HG02798 (cell line): ENCODE measurements at regions not wholly inside any gene's neighbourhood (a gene's known extent, or its start where the extent isn't known, plus 50 kb on each side); places are given as distances from the start of the nearest gene placed in this dataset.

Experiments
- ATAC-seq: cut with Tn5 transposase; IDR thresholded peaks from one replicate; pipeline ENCODE4 v1.9.1; 2021; ENCODE audit warnings: mild to moderate bottlenecking; ENCODE audit not compliant: unreplicated experiment, poor library complexity

DNA sequence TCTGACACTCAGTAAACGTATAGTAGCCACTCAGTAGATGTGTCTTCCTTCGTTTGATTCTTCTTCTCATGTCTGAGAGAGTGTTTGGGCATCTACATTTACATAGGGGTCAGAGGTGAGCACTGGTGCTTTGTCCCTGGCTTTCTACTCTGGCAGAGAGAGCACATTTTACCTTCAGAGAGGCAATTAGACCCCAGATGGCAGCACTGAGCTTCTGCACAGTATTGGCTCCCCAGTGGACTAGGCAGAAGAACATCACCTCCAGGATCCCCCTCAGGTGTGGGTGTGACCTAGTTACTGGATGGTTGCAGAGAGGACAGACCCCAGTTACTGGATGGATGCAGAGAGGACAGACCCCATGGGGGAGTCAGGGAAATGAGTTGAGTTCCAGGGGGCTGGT lies 327.2 kb downstream of the DHX35 start:
- no peak for ATAC-seq

DNA sequence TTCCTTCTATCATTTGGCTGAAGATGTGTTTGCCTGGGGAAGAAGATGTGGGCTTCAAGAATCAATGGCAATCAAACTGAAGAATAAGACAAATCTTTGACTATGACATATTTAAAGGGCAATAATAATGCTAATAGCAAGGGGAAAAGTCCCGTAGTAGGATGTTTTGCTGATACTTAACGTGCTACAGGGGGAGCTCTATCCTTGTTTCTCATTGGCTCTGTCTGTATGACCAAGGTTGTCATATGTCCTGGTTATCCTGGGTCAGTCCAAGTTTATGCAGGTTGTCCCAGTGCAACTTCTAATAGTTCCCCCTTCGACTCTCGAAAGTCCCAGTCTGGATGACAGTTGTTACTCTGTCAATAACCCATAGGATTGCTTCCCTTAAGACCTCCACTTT lies 321.3 kb downstream of the DHX35 start:
- no peak for ATAC-seq

DNA sequence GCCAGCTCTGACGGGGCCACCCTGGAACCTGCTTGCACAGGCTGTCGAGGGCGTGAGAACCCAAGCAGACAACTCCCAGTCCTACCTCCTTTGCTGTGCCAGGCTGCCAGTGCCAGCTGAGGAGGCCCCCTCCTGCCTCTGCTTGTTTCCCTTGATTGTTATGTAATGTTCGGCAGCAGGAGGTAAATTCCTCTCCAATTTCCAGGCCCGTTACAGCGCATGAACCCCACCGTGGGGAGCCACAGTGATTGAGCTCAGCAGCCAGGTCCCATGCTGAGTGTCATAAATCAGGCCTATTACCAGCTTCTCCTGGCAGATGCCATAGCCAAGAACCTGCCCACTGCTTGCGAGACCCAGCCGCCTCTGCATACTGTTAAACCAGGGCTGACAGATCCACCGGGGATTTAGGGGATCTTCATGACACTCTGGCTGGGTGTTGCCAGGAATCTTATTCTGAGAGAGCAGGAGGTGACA lies 320.5 kb downstream of the DHX35 start:
- ATAC-seq: no peak

GRCh38 chr20:39280875-39281274 lies 318.7 kb downstream of the DHX35 start:
- no peak for ATAC-seq

GRCh38 chr20:39278230-39278788 lies 316.2 kb downstream of the DHX35 start:
- no peak for ATAC-seq

- no peak for ATAC-seq
Observed at GRCh38 chr20:39277185-39277584, 315.0 kb downstream of the DHX35 start.

- no peak for ATAC-seq
Observed at GRCh38 chr20:39270837-39271604, 308.9 kb downstream of the DHX35 start.

GRCh38 chr20:39269493-39270217 lies 307.5 kb downstream of the DHX35 start:
- no peak for ATAC-seq

GRCh38 chr20:39268981-39269461 lies 306.9 kb downstream of the DHX35 start:
- ATAC-seq: peak; percentile 65

GRCh38 chr20:39268491-39268951 lies 306.4 kb downstream of the DHX35 start:
- ATAC-seq: no peak

GRCh38 chr20:39266989-39267388 lies 304.8 kb downstream of the DHX35 start:
- ATAC-seq: no peak

DNA sequence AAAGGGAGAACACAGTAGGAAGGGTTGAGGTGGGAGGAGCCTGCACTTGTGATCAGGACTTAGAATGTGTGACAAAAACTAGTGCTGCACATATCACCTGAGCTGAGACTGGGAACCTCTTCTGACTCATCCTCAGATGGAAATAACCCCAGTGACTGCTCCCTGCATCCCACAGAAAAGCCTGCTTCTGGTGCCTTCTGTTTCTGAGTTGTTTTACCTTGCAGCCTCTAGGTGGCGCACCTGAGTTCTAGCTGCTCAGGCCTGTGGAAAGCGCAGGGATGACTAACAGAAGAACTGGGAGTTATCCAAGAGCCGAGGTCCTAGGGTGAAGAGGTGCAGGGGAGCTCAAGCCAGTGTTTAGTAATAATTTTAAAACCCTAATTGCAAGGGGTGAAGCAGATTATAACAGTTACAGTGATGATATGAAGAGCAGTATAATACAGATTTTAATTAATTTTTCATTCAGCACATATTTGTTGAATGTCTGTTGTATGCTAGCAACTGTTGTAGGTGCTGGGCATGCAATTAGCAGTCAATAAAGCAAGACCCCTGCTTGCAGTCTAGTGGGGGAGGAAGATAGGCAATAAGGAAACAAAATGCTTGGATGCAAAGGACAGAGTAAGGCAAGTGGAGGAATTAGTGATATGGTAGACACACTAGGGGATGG lies 302.5 kb downstream of the DHX35 start:
- peak; percentile 40 for ATAC-seq

DNA sequence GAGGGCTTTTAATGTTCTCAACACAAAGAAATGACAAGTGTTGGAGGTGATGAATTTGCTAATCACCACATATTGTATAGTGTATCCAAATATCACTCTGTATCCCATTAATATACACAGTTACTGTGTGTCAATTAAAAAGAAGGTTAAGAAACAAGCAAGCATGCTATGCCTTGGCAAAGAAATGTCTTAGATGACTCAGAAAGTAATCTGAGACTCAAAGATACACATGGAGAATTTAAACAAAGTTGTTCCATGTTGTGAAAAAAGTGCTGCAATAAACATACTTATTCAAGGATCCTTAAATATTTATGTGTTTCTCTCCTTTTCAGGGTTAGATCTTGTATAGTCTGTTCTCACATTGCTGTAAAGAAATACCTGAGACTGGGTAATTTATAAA lies 300.9 kb downstream of the DHX35 start:
- ATAC-seq: no peak

- no peak for ATAC-seq
Observed at GRCh38 chr20:39259808-39260207, 297.7 kb downstream of the DHX35 start.

DNA sequence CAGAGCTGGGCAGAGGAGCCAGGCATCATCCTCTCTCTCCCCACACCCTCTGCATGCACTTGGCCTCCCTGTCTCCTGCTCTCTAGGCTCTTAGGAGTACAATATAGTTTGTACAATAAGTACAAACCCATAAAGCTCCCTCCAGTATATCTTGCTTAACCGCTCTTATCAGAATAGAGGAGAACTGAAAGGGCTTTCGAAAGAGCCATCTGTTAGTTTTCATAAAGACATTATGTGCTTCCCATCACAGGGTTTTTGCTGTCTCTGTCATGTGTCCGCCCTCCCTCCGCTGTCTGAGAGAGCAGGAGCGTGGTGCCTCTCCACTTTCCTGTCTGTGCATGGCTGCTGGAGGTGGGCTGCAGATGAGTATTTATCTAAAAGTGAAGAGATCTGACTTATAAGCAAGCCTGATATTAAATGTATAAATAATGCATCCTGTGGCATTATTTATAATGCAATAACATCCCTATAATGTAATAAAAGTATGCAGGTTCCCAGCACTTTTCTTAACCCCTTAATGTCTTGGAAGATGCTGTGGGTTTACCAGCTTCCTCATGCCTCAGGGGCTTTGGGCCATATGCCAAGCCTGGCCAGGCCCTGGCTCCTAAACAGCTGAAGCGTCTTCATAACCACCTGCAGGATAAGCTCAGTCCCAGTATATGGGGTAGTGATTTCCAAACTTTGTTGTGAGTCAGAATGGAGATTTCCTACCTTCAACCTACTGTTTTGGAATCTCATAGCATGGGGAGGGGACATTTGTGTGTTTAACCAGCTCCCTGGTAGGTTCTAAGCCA lies 297.1 kb downstream of the DHX35 start:
- no peak for ATAC-seq

GRCh38 chr20:39258253-39258652 lies 296.1 kb downstream of the DHX35 start:
- no peak for ATAC-seq

GRCh38 chr20:39253051-39253755 lies 291.1 kb downstream of the DHX35 start:
- ATAC-seq: no peak

DNA sequence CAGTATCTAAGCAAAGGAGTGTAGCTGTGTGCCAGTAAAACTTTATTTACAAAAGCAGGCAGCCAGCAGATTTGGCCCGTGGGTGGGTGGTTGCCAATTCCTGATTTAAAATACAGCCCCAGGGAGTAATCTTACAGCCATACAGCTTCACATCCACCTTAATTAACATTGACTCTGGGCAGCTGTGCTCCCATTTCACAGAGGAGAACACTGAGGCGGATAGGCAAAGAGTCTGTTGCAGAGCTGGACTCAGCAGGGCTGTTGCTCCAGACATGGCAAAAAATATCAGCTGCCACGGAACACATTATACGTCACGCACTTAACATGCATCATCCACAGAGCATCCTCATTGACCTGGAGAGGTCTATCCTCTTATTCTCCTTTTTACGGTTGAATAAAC lies 289.9 kb downstream of the DHX35 start:
- no peak for ATAC-seq

- ATAC-seq: no peak
Observed at GRCh38 chr20:39249798-39250197, 287.7 kb downstream of the DHX35 start.
